ENCODE measurements at regions not wholly inside any gene's neighbourhood (a gene's known extent, or its start where the extent isn't known, plus 50 kb on each side); places are given as distances from the start of the nearest gene placed in this dataset.

- no peak overlapping the region for H3K4me3 Mint-ChIP-seq (ENCODE audit: unreplicated experiment)
- H3K27ac Mint-ChIP-seq (ENCODE audit: unreplicated experiment) = no peak overlapping the region
- TF ChIP-seq CTCF (IDR thresholded peaks at IDR 0.05; ENCODE audit: unreplicated experiment) = no peak
- no peaks in the 10 kb centered on the region for H3K4me1 Mint-ChIP-seq (ENCODE audit: unreplicated experiment)
- H3K9me3 Mint-ChIP-seq (ENCODE audit: unreplicated experiment) = no peaks in the 10 kb centered on the region
- no peak for DNase-seq (ENCODE audit: low spot score)
- H3K36me3 Mint-ChIP-seq (ENCODE audit: low read depth, unreplicated experiment) = no peaks in the 10 kb centered on the region
- no peaks in the 10 kb centered on the region for H3K27me3 Mint-ChIP-seq (ENCODE audit: unreplicated experiment)
Measured at GRCh38 chr2:123073371-123073770, 951.7 kb upstream of the CNTNAP5 start.

GRCh38 chr2:123073956-123074355 is 951.1 kb upstream of the CNTNAP5 start:
- no peaks in the 10 kb centered on the region for H3K36me3 Mint-ChIP-seq (ENCODE audit: low read depth, unreplicated experiment)
- no peak for DNase-seq (ENCODE audit: low spot score)
- no peaks in the 10 kb centered on the region for H3K27me3 Mint-ChIP-seq (ENCODE audit: unreplicated experiment)
- no peaks in the 10 kb centered on the region for H3K4me1 Mint-ChIP-seq (ENCODE audit: unreplicated experiment)
- no peak overlapping the region for H3K4me3 Mint-ChIP-seq (ENCODE audit: unreplicated experiment)
- no peaks in the 10 kb centered on the region for H3K9me3 Mint-ChIP-seq (ENCODE audit: unreplicated experiment)
- no peak for TF ChIP-seq CTCF (IDR thresholded peaks at IDR 0.05; ENCODE audit: unreplicated experiment)
- no peak overlapping the region for H3K27ac Mint-ChIP-seq (ENCODE audit: unreplicated experiment)

GRCh38 chr2:123077101-123077500 is 948.0 kb upstream of the CNTNAP5 start:
- H3K4me3 Mint-ChIP-seq (ENCODE audit: unreplicated experiment) = no peak overlapping the region
- no peaks in the 10 kb centered on the region for H3K4me1 Mint-ChIP-seq (ENCODE audit: unreplicated experiment)
- no peak overlapping the region for H3K27ac Mint-ChIP-seq (ENCODE audit: unreplicated experiment)
- DNase-seq (ENCODE audit: low spot score) = no peak
- no peaks in the 10 kb centered on the region for H3K27me3 Mint-ChIP-seq (ENCODE audit: unreplicated experiment)
- no peak for TF ChIP-seq CTCF (IDR thresholded peaks at IDR 0.05; ENCODE audit: unreplicated experiment)
- no peaks in the 10 kb centered on the region for H3K36me3 Mint-ChIP-seq (ENCODE audit: low read depth, unreplicated experiment)
- H3K9me3 Mint-ChIP-seq (ENCODE audit: unreplicated experiment) = no peaks in the 10 kb centered on the region

GRCh38 chr2:123080331-123080730 is 944.8 kb upstream of the CNTNAP5 start:
- H3K27me3 Mint-ChIP-seq (ENCODE audit: unreplicated experiment) = no peaks in the 10 kb centered on the region
- H3K36me3 Mint-ChIP-seq (ENCODE audit: low read depth, unreplicated experiment) = no peaks in the 10 kb centered on the region
- no peaks in the 10 kb centered on the region for H3K9me3 Mint-ChIP-seq (ENCODE audit: unreplicated experiment)
- no peak overlapping the region for H3K27ac Mint-ChIP-seq (ENCODE audit: unreplicated experiment)
- TF ChIP-seq CTCF (IDR thresholded peaks at IDR 0.05; ENCODE audit: unreplicated experiment) = no peak
- no peak for DNase-seq (ENCODE audit: low spot score)
- H3K4me1 Mint-ChIP-seq (ENCODE audit: unreplicated experiment) = no peaks in the 10 kb centered on the region
- H3K4me3 Mint-ChIP-seq (ENCODE audit: unreplicated experiment) = no peak overlapping the region

- Mint-ChIP-seq H3K27ac (ENCODE audit: unreplicated experiment) (no peak overlapping the region), H3K4me3 (ENCODE audit: unreplicated experiment) (no peak overlapping the region), H3K27me3 (ENCODE audit: unreplicated experiment) (no peaks in the 10 kb centered on the region), H3K4me1 (ENCODE audit: unreplicated experiment) (no peaks in the 10 kb centered on the region), H3K9me3 (ENCODE audit: unreplicated experiment) (no peaks in the 10 kb centered on the region), H3K36me3 (ENCODE audit: low read depth, unreplicated experiment) (no peaks in the 10 kb centered on the region)
- DNase-seq (ENCODE audit: low spot score) = no peak
- no peak for TF ChIP-seq CTCF (IDR thresholded peaks at IDR 0.05; ENCODE audit: unreplicated experiment)
Measured at GRCh38 chr2:123085484-123085883, 939.6 kb upstream of the CNTNAP5 start.

Data from endothelial cell (in vitro differentiated cells).